Vagina (tissue), 2 donors: ENCODE measurements at regions not wholly inside any gene's neighbourhood (a gene's known extent, or its start where the extent isn't known, plus 50 kb on each side); places are given as distances from the start of the nearest gene placed in this dataset.
"Not testable (repeated sequence)": the region's sequence is repeated elsewhere in the genome, so short reads cannot be mapped to it uniquely, and the experiment has no call there.

Experiments used
- DNase-seq, 2 donors: peaks; one replicate each; pipeline ENCODE4 v3.0.0-alpha.2; 2017; ENCODE audit errors: extremely low spot score in 2 of 2
- H3K27ac ChIP-seq: fragments of 200-600 bp; sonication (generic); one replicate; pipeline ENCODE4 v1.5.1; 2019
- H3K27me3 ChIP-seq: fragments of 200-600 bp; sonication (generic); one replicate; pipeline ENCODE4 v1.5.1; 2019
- H3K36me3 ChIP-seq, 2 donors: fragments of 200-600 bp; sonication (generic); one replicate each; pipeline ENCODE4 v1.5.1; 2017 to 2019
- H3K4me1 ChIP-seq: fragments of 200-600 bp; sonication (generic); one replicate; pipeline ENCODE4 v1.5.1; 2019
- H3K4me3 ChIP-seq, 2 donors: fragments of 200-600 bp; sonication (generic); 1 replicate in 1 of 2; 2 replicates in 1 of 2; pipeline ENCODE4 v1.5.1; 2016 to 2019
- H3K9me3 ChIP-seq: fragments of 200-600 bp; sonication (generic); one replicate; pipeline ENCODE4 v1.5.1; 2019
- CTCF ChIP-seq, 3 experiments: fragments of 450-650 bp in 2 of 3; fragments of 200-600 bp in 1 of 3; sonication (generic) in 1 of 3; IDR thresholded peaks; one replicate each; pipeline ENCODE4 v1.5.1; 2017 to 2019; ENCODE audit warnings: antibody characterized with exemption in 3 of 3, mild to moderate bottlenecking in 2 of 3, moderate library complexity in 2 of 3
- POLR2A ChIP-seq, 2 donors: fragments of 450-650 bp; IDR thresholded peaks; one replicate each; pipeline ENCODE4 v1.6.1; 2017; ENCODE audit warnings: antibody characterized with exemption in 2 of 2, mild to moderate bottlenecking in 2 of 2, moderate library complexity in 2 of 2
- POLR2AphosphoS5 ChIP-seq, 2 donors: sonication (generic); formaldehyde crosslinking; IDR thresholded peaks; one replicate each; pipeline ENCODE4 v1.9.0; 2017; ENCODE audit warnings: antibody characterized with exemption in 2 of 2, mild to moderate bottlenecking in 2 of 2, low read depth in 1 of 2; ENCODE audit not compliant: insufficient read depth in 1 of 2
- intact Hi-C: fragments of 100-400 bp; cut with DNase I; formaldehyde crosslinking; loops from one replicate; pipeline ENCODE4 v1.15.1; 2023

DNA sequence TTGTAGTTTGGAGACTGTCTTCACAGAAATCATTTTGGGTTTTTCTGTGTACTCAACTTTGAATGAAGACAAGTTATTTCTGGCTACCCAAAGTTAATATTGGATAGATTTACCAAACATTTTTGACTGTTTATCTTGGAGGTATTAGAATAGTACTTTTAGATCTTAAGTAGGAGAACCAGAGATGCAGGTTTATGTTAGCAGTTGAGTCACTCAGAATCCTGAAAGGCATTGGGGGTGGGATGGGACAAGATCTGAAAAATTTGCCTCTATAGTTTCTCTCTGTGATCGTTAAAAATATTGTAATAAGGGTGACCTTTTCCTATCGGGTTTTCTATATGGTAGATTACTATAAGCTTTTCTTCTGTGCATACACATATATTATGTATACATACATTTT, 112.3 kb downstream of the TTC6 start:
- Histone ChIP-seq H3K27ac (no peak overlapping the region), H3K4me1 (no peaks in the 10 kb centered on the region), H3K27me3 (no peaks in the 10 kb centered on the region), H3K9me3 (no peaks in the 10 kb centered on the region), H3K36me3 (no peaks in the 10 kb centered on the region), H3K4me3 (no peak overlapping the region)
- intact Hi-C loops = no loop called here
- TF ChIP-seq POLR2A (IDR thresholded peaks at IDR 0.05) = no peak
- no peak for DNase-seq

- no peak for TF ChIP-seq POLR2AphosphoS5 (IDR thresholded peaks at IDR 0.05; ENCODE audit: insufficient read depth in 1 of 2, low read depth in 1 of 2)
- no peak for TF ChIP-seq CTCF (IDR thresholded peaks at IDR 0.05)
- no peak for TF ChIP-seq POLR2A (IDR thresholded peaks at IDR 0.05)
- intact Hi-C loops = no loop called here
- Histone ChIP-seq H3K4me3 (no peak overlapping the region), H3K4me1 (no peaks in the 10 kb centered on the region), H3K27ac (no peak overlapping the region), H3K9me3 (no peaks in the 10 kb centered on the region), H3K27me3 (no peaks in the 10 kb centered on the region), H3K36me3 (no peaks in the 10 kb centered on the region)
- DNase-seq = no peak
Observed at GRCh38 chr14:37708481-37708880, 113.1 kb downstream of the TTC6 start.

DNA sequence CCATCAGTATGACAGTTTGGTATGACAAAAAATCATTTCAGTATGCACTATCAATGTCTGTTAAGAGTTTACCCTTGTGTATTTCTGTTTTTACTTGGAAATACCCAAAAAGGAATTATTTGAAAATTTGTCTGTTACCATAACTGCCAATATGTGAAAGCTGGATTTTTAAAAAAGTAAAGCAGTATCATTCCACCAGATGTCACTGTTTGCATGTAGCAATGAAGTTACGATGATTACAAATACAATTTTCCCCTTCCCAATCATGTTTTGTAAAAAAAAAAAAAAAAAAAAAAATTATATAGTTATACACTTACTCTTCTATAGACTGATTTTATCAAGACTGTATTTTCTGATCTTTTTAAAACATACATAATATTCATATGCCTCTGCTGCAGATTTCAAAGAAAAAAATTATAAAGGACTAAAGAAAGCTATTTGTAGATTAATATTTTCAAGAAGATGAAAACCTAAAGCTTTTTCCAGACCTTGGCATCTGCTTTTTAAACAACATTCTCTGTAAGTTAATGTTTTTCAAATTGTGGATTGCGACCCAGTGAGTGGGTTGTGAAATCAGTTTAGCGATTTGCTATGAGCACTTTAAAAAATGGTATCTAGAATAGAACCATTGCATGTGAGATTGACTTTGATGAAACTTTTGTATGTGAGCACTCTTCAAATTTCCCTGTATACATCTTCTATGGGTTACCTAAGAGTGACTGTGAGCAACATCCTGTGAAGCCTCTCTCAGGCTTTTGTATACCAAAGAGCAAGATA, 114.2 kb downstream of the TTC6 start:
- H3K27ac ChIP-seq = no peak overlapping the region
- intact Hi-C loops = no loop called here
- no peaks in the 10 kb centered on the region for H3K27me3 ChIP-seq
- no peaks in the 10 kb centered on the region for H3K9me3 ChIP-seq
- no peaks in the 10 kb centered on the region for H3K4me1 ChIP-seq
- H3K36me3 ChIP-seq = no peaks in the 10 kb centered on the region
- no peak for TF ChIP-seq POLR2AphosphoS5 (IDR thresholded peaks at IDR 0.05; ENCODE audit: insufficient read depth in 1 of 2, low read depth in 1 of 2)
- TF ChIP-seq CTCF (IDR thresholded peaks at IDR 0.05) = no peak
- TF ChIP-seq POLR2A (IDR thresholded peaks at IDR 0.05) = no peak
- H3K4me3 ChIP-seq = no peak overlapping the region
- no peak for DNase-seq

GRCh38 chr14:37711356-37711830, 116.0 kb downstream of the TTC6 start:
- H3K4me1 ChIP-seq = no peaks in the 10 kb centered on the region
- TF ChIP-seq POLR2A (IDR thresholded peaks at IDR 0.05) (no peak), CTCF (IDR thresholded peaks at IDR 0.05) (no peak)
- H3K27me3 ChIP-seq = no peaks in the 10 kb centered on the region
- no peaks in the 10 kb centered on the region for H3K9me3 ChIP-seq
- H3K27ac ChIP-seq = no peak overlapping the region
- H3K36me3 ChIP-seq = no peaks in the 10 kb centered on the region
- H3K4me3 ChIP-seq = no peak overlapping the region
- intact Hi-C loops = no loop called here
- DNase-seq = no peak

- no peak overlapping the region for H3K4me3 ChIP-seq
- no peak for TF ChIP-seq CTCF (IDR thresholded peaks at IDR 0.05)
- no peak for TF ChIP-seq POLR2AphosphoS5 (IDR thresholded peaks at IDR 0.05; ENCODE audit: insufficient read depth in 1 of 2, low read depth in 1 of 2)
- no peak for TF ChIP-seq POLR2A (IDR thresholded peaks at IDR 0.05)
- no peaks in the 10 kb centered on the region for H3K9me3 ChIP-seq
- no peak for DNase-seq
- no peak overlapping the region for H3K27ac ChIP-seq
- no peaks in the 10 kb centered on the region for H3K4me1 ChIP-seq
- intact Hi-C loops = no loop called here
- no peaks in the 10 kb centered on the region for H3K36me3 ChIP-seq
- no peaks in the 10 kb centered on the region for H3K27me3 ChIP-seq
Observed at GRCh38 chr14:37711831-37712475, 116.5 kb downstream of the TTC6 start.

GRCh38 chr14:37712476-37712860, 117.0 kb downstream of the TTC6 start:
- H3K9me3 ChIP-seq, H3K36me3 ChIP-seq, DNase-seq, H3K4me1 ChIP-seq, intact Hi-C loops, H3K27ac ChIP-seq, H3K27me3 ChIP-seq, H3K4me3 ChIP-seq: not testable (repeated sequence)
